ENCODE measurements at regions not wholly inside any gene's neighbourhood (a gene's known extent, or its start where the extent isn't known, plus 50 kb on each side); places are given as distances from the start of the nearest gene placed in this dataset.
"Not testable (repeated sequence)": the region's sequence is repeated elsewhere in the genome, so short reads cannot be mapped to it uniquely, and the experiment has no call there.

DNA sequence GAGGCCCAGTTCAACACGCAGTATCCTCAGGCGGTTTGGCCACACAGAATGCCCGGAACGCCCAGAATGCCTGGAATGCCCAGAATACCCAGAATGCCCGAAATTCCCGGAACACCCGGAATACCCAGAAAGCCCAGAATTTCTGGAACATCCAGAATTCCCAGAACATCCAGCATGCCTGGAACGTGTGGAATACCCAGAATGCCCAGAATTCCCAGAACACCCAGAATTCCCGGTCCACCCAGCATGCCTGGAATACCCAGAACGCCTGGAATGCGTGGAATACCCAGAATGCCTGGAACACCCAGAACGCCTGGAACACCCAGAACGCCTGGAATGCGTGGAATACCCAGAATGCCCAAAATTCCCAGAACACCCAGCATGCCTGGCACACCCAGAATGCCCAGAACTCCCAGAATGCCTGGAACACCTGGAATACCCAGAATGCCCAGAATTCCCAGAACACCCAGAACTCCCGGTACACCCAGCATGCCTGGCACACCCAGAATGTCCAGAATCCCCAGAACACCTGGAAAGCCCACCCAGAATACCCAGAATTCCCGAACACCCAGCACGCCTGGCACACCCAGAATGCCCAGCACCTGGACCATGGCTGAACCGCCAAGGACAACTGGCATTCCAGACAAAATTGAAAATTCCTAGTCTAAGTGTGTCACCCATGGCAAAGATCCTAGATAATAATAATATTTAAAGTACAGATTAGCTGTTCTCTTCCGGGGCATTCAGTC, 487.4 kb upstream of the SALL3 start:
- DNase-seq: no peak

DNA sequence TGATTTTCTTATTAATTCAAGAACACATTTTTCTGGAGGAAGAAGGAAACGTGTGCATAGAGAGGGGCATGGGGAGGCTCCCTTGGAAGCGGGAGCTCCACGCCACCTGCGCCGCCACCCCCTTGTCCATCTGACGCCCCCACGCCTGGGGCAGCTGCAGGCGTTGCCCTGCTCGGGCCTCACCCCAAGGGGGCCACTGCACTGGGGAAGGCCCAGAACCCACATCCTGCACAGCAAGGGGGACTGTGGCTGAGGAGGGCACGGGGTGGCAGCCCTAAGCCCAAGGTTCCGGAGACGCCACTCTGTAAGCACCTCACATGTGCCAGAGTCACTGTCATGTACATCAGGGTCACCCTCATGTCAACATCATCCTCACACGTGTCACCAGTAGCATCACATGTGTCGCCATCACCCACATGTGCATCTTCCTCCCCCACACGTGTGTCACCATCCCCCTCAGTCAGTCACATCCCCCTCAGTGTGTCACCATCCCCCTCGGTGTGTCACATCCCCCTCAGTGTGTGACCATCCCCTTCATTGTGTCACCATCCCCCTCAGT, 486.7 kb upstream of the SALL3 start:
- no peak for DNase-seq

DNA sequence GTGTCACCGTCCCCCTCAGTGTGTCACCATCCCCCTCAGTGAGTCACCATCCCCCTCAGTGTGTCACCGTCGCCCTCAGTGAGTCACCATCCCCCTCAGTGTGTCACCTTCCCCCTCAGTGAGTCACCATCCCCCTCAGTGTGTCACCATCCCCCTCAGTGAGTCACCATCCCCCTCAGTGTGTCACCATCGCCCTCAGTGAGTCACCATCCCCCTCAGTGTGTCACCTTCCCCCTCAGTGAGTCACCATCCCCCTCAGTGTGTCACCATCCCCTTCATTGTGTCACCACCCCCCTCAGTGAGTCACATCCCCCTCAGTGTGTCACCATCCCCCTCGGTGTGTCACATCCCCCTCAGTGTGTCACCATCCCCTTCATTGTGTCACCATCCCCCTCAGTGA, 486.1 kb upstream of the SALL3 start:
- not testable (repeated sequence) for DNase-seq

DNA sequence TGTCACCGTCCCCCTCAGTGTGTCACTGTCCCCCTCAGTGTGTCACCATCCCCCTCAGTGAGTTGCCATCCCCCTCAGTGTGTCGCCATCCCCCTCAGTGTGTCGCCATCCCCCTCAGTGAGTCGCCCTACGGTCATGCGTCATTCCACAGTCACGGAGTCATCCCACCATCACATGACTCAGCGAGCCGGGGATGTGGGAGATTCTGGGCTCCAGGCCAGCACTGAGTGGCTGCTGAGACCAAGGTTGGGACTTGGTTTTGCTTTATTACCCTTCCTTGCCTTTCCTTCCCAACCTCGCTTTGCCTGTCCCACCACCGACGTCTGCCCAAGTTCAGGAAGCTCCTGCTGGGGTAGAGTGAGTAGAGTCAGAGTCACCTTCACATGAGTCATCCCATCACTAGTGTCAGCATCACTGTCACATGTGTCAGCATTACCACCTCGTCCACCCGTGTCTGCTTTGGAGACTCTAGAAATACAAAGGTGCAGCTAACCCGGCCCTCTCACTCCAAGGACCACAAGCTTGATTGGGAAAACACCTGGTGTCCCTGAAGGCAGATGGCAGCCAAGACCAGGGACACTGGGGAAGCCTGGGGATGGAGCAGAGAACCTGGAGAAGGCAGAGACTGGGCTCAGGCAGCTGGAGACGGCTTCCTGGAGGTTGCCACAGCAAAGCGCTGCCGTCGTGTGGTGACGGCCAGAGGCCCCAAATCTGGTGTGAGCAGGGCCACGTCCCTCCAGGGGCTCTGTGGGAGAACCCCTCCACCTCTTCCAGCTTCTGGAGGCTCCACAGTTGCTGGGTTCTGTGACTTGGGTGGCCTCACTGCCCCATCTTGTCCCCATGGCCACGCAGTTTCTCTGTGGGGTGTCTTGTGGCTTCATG, 485.2 kb upstream of the SALL3 start:
- DNase-seq: no peak

DNA sequence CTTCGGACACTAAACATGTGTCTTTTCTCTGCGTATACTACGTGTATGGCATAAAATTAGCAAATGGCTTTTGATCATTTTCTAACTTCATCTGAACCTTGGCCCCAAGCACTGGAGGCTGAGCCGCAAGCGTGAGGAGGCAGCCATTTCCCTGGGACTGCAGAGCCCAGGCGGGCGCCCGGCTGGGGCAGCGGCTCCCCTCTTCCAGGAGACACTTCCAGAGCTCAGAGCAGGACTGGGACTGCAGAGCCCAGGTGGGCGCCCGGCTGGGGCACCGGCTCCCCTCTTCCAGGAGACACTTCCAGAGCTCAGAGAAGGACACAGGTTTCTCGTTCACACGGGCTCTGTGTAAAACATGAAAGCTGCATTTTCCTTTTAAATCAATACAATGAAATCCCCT, 484.1 kb upstream of the SALL3 start:
- no peak for DNase-seq

DNA sequence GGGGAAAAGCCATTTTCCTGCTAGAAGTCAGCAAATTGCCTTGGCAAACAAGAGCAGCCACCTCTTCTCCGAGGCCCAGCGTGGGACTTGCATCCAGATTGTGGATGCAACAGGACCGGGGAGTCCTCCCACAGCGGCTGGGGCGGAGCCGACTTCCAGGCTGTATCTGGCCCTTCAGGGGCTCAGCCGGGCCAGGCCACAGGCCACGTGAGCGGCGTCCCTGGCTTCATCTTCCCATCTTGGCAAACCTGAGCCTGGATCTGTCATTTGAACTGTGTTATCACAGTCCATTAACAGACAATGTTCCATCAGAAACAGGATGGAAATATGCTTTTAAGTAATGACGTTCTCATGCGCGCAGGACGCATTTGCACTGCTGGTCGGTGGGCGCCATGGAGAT, 483.5 kb upstream of the SALL3 start:
- DNase-seq: no peak

DNA sequence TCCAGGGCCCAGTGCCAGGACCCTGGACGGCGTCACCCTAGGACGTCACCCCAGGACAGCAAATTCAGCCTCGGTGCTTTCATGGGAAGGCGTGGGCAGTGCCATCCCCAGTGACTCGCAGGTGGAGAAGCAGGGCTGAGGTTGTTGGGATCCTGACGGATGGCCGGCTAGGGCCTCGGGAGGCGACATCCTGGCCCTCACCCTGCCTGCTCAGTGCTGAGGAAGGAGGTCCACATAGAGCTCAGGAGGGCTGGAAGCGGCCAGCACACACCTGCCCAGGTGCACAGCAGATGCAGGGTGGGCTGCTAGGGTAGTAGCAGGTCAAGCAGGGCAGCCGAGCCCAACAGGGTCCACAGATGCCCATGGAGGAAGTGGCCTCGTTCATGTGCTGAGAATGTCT, 482.0 kb upstream of the SALL3 start:
- no peak for DNase-seq

DNA sequence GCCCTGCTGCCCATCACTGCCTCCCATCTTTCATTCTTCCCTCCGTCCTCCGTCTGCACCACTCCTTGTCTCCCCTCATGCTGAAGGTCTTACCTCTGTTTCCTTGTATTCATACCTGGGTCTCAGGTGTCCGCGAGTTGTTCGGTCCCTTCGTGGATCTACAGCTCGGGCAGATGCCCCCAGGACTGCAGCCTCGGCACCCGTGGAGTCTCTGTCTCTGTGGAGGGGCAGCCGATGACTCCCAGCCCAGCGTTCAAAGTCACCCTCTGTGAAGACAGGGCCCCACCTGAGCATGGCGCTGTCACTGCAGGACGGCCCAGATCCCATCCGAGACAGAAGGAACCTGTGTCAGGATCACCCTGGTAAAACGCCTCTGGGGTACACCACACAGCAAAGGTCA, 480.0 kb upstream of the SALL3 start:
- DNase-seq: no peak

DNA sequence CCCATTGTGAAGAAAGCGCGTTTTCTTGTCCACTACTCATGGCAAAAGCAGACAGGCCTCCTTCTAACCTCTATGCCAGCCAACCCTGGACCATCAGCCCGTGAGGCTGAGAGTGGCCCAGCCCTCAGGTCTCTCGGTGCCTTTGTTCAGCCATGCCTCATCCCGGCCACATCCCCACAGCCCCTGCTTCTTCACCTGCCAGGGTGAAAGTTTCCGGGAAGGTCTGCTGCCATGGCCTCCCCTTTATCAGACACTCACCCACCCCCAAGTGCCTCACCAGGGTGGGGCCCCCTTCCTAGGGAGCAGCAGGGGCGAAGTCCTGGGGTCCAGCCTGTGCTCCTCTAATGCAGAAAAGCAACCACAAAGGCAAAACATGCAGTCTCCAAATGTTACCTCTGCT, 478.4 kb upstream of the SALL3 start:
- DNase-seq: no peak

DNA sequence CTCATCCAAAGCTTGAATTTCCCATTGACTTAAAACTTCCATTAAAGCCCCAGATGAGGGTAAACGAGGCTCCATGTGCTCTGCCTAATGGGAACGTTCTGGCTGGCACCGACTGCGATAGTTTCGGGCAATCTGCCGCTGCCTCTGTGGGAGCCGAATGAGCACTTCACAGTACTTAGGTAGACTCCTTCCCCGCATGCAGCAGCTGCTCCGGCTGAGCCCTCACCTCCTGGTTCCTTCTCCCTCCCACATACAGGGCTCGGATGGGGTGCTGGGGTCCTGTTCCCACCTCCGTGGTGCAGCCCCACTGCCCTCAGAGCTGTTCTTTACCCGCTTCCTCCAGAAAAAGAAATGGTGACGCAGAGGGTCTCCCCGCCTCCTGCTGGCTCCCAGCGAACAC, 476.5 kb upstream of the SALL3 start:
- DNase-seq: no peak

DNA sequence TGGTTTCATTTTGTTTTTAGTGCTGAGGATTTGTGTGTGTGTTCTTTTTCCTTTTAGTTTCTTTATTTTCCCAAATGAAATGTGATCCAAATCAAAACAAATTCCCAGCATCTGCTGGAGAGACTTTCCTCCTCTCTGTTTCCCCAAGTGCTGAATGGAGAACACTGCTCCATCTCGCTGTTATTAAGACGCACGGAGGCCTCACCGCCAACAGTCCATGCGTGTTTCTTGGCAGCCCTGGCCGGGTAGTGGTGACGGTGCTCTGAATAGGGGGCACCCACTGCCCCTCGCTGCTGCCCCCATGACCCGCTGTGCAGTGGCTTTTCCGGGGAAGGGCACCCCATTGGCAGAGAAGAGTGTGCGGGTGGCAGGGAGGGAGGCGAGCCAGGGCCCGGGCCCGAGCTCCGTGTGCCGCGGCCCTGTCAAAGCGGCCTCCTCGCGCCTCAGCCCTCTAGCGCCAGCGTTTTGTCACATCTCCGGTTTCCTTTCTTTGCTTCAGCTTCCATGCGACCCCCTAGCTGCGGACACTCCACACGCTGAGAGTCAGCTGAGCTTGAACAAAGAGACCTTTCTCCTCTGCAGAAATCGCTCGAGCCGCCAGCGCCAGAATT, 473.7 kb upstream of the SALL3 start:
- DNase-seq: no peak

DNA sequence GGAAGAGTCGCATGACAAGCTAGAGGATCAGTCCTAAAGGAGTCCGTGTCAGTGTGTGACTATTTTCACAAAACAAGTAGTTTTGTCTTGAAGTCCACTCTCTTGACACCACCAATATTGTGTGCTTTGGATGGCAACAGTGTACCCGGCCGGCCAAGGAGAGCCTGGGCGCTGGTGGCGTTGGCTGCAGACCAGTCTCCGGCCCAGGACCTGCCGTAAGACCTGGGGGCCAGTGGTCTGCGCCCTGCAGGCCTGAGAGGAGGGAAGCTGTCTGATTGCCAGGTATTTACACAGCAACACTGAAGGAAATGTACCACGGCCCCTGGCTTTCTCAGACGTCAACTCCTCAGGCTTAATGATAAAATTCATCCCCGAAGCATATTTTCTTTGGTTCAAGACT, 472.4 kb upstream of the SALL3 start:
- DNase-seq: no peak

DNA sequence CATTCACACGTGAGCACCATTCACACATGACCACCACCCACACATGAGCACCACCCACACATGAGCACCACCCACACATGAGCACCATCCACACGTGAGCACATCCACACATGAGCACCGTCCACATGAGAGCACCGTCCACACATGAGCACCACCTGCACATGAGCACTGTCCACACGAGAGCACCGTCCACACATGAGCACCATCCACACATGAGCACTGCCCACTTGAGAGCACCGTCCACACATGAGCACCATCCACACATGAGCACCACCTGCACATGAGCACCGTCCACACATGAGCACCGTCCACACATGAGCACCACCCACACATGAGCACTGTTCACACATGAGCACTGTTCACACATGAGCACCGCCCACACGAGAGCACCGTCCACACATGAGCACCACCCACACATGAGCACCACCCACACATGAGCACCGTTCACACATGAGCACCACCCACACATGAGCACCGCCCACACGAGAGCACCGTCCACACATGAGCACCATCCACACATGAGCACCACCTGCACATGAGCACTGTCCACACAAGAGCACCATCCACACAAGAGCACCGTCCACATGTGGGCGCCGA, 471.3 kb upstream of the SALL3 start:
- DNase-seq: not testable (repeated sequence)

DNA sequence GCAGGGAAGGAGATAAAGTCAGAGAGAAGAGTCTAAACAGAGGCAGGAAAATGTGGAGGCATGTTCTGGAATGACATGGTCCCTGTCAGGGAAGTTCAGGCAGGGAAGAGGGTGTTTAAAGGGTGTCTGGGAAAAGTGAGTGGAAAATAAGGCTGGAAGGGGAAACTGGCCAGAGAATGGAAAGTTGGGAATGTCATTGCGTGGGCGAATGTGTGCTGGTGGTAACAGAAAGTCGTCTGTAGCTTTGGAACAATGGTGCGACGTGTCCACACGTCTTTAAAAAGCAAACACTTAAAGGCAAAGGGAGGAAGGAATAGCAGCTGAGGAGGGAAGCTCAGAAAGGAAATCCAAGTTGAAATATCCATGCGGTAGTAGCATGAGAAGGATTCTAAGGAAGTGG, 469.5 kb upstream of the SALL3 start:
- DNase-seq: no peak

DNA sequence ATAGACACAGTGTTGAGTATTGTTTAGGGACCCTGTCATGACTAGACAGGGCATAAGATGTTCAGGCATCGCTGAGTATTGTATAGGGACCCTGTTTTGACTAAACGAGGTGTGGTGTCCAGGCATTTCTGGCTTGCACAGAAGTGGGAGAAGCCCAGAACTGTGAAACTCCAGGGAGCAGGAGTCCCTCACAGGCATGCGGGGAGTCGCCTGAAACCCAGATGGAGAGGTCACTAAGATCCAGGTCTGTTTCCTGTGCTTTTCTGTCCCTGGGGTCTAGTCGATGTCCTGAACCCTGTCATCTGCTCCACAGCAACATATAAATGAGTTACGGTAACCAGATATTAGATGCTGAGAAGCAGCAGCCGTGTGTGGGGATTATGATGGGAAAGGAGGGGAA, 469.0 kb upstream of the SALL3 start:
- no peak for DNase-seq

DNA sequence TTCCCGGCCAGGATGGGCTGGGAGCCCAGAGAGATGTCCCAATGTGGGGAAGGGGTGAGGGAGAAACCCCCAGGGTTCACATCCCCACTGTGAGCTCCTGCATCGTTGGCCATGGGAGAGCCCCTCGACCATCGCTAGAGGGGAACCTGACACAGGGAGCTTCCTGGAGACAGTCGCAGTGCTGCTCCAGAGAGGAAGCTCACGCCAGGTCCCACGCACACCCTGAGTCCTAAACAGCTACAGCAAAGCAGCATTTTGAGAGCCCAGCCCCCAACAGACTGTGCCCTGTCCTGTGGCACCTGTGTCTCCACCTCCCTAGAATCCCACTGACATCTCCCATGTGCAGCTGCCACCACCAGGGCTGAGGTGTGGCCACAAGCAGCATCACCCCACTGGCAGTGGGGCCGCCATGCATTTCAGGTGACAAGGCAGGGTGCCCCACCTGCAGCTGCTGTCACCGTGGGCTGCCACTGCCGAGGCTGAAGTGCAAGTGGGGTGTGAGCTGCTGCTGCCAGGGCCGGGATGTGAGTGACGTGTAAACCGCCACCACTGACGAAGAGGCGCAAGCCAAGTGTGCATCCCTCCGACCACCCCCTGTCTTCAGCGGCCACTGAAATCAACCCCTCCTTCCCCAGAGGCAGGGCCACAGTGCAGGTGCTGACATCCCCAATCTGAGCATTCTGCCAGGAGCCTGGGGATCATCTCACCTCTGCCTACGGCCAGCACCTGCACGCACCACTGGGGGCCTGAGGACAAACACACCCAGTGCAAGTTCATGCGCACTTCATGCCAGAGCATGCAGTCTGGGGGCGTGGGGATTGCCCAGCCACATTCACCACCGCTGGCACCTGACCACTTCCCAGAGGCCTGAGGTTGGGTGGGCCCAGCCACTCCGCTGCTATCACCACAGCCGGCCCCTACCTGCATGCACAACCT, 467.7 kb upstream of the SALL3 start:
- DNase-seq: no peak

DNA sequence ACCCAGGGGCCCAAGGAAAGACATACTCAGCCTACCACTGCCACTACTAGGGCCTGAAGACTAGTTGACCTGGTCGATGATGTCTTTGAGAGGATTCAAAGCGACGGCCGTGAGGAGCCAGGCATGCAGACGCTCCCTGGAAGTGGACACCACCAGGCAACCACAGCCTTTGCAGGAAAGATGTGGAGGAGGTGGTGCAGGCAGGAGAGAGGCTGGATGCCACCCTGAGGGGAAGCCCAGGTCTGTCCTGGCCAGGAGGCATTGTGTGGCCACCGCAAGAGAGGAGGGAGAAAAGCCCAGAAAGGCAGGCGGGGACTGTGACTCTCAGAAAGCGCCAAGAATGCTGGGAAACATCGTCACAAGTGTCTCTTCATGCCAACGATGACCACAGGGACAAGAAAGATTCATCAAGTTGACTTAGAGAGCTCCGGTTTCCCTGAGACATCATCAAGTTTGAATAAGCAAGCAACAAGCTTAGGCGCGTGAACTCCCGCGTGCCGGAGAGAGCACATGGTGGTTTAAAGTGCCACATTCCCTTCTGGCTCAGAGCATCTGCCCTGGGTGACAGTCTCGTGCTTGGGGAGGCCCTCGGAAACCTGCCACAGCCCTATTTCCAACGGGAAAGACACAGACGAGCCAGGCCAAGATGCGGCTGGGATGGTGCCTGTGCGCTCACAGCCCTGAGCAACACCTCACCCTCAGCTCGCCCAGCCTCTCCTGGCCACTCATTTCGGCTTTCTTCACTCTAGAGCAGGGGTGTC, 464.5 kb upstream of the SALL3 start:
- DNase-seq: no peak

DNA sequence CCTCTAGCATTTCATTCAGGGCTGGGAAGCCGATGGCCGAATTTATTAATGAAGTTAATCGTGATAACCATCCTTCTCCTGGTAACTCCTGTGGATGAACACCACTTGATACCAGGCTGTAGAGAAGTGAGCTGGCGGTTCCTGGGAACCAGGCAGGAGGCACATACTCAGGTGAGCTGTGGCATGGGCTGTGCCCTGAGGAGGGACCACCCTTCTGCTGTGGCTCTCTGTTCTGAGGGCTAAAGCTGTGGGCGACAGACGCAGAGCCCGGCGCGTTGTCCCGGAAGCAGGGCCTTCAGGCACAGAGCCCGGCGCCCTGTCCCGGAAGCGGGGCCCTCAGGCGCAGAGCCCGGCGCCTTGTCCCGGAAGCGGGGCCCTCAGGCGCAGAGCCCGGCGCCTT, 462.3 kb upstream of the SALL3 start:
- no peak for DNase-seq

DNA sequence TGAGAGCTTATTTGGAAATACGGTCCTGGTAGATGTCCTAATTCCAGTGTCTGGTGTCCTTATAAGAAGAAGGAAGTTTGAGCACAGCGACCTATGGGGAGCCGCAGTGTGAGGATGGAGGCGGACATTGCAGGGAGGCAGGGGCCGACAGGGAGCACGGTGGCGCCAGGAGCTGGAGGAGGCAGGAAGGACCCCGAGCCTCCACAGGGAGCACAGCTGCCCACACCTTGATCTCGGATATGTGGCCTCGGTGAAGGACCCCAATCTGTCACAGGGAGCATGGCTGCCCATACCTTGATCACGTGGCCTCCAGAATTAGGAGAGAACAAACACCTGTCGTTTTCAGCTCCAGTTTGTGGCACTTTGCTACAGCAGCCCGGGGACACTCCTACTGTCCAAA, 461.6 kb upstream of the SALL3 start:
- no peak for DNase-seq

DNA sequence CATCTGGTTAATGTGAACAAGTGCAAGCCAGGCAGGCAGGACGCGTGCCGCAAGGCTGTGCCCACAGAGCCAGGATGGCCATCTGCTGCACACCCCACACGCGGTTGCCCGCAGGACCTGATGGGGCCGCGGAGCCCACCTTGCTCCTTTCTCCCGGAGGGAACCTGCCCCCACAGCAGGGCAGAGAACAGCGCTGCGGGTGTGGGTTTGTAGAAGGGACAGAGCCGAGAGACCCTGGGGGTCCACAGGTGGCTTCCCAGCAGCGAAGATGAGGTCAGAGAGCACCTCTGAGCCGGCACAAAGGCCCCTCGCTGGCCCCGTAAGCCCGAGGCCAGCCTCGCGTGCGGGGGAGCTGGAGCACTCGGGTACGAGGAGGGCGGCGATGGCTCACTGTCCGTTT, 460.8 kb upstream of the SALL3 start:
- DNase-seq: no peak

DNA sequence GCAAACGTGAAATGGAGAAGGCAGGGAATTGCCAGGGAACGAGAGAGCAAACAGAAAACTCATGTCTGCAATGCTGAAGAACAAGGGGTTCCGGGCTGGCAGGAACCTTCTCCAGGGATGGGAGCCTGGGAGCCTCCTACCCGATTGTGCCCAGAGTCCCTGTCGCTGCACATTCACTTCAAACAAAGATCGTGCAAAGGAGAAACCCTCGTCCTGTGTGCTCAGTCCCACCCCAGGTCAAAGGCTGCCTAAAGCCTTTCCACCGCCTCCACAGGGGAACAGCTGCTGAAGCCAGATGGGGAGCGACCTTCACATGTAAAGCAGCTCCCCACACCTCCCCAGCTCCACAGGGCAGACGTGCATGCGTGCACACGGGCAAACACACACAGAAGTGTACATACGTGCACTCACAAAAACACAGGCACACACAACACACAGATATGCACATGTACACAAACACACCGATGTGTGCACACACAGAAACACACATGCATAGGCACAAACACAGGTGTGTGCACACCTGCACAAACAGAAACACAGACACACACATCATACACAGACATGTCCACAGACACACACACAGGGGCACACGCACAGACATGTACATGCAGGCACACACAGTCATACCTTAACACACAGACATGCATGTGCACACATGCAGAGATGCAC, 460.1 kb upstream of the SALL3 start:
- no peak for DNase-seq
